ENCODE measurements at regions not wholly inside any gene's neighbourhood (a gene's known extent, or its start where the extent isn't known, plus 50 kb on each side); places are given as distances from the start of the nearest gene placed in this dataset.

DNA sequence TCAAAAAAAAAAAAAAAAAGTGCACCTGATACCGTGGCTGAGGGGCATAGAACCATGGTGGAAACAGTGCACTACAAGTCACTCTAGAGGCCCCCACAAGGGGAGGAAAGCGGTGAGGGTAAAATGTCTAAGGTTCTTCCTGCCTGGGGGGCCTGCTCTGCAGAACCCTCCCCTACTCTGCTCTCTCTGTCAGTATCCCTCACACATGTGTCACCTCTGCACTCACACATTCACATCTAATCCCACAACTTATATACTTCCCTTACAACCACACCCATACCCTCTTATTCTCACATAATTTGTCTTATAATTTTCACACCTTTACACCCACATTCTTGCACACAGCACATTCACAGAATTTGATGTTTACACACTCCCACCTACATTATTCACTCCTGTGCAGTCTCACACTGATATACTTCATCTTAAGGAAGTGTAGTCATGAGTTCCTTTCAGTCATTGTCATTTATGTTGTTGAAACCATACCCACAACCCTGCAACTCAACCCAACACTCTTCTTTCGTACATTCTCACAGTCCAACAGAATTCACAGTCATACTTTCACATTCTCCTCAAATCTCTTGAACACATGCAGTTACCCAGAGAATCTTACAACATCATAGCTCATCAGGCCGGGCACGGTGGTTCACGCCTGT lies 68.0 kb upstream of the PAX2 start:
- Histone ChIP-seq H3K36me3 (ENCODE audit: control insufficient read depth, insufficient read depth, low read length) (no peaks in the 10 kb centered on the region), H3K9me3 (ENCODE audit: control insufficient read depth, insufficient read depth, low read length) (no peaks in the 10 kb centered on the region), H3K4me3 (ENCODE audit: low read length) (no peak overlapping the region), H3K27ac (ENCODE audit: low read length) (no peak overlapping the region), H3K4me1 (ENCODE audit: control insufficient read depth, insufficient read depth, low read length) (no peaks in the 10 kb centered on the region), H3K27me3 (ENCODE audit: control insufficient read depth, insufficient read depth, low read length) (peaks cover 24% of the 10 kb centered on the region)
- ATAC-seq (peak in 2 of 3 donors; percentile 22 to 25), DNase-seq (no peak)
- Mint-ChIP-seq H3K27ac (no peak overlapping the region), H3K4me1 (peaks cover 0 to 5% of the 10 kb centered on the region in 2 donors), H3K9me3 (peaks cover 0 to 3% of the 10 kb centered on the region in 2 donors), H3K4me3 (no peak overlapping the region), H3K27me3 (ENCODE audit: low read depth in 2 of 2) (peaks cover 28 to 33% of the 10 kb centered on the region in 2 donors), H3K36me3 (no peaks in the 10 kb centered on the region)
- TF ChIP-seq, protein P1, sequence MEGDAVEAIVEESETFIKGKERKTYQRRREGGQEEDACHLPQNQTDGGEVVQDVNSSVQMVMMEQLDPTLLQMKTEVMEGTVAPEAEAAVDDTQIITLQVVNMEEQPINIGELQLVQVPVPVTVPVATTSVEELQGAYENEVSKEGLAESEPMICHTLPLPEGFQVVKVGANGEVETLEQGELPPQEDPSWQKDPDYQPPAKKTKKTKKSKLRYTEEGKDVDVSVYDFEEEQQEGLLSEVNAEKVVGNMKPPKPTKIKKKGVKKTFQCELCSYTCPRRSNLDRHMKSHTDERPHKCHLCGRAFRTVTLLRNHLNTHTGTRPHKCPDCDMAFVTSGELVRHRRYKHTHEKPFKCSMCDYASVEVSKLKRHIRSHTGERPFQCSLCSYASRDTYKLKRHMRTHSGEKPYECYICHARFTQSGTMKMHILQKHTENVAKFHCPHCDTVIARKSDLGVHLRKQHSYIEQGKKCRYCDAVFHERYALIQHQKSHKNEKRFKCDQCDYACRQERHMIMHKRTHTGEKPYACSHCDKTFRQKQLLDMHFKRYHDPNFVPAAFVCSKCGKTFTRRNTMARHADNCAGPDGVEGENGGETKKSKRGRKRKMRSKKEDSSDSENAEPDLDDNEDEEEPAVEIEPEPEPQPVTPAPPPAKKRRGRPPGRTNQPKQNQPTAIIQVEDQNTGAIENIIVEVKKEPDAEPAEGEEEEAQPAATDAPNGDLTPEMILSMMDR (IDR thresholded peaks at IDR 0.05): no peak
- intact Hi-C loops (cut with micrococcal nuclease): no loop called here
- 79% methylated on average over 6 of the region's 6 CpGs for WGBS (ENCODE audit: insufficient coverage)

DNA sequence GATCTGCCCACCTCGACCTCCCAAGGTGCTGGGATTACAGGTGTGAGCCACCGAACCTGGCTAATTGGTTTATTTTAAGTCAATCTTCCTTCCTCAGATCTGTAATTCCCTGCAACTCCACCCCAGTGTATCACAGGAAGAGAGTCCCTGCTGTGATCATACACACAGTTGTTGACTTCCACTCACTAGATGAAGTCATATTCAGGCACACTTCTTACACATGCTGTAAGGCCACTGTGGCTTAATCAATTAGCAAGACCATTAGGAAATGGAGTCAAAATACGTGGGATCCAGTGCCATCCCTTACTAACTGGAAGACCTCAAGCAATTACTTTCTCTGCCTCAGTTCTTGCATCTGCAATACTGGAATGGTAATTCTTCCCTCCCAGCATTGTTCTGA lies 66.1 kb upstream of the PAX2 start:
- peaks cover 0 to 5% of the 10 kb centered on the region in 2 donors for H3K4me1 Mint-ChIP-seq
- Histone ChIP-seq H3K4me3 (ENCODE audit: low read length) (no peak overlapping the region), H3K36me3 (ENCODE audit: control insufficient read depth, insufficient read depth, low read length) (no peaks in the 10 kb centered on the region), H3K9me3 (ENCODE audit: control insufficient read depth, insufficient read depth, low read length) (no peaks in the 10 kb centered on the region), H3K27ac (ENCODE audit: low read length) (no peak overlapping the region), H3K4me1 (ENCODE audit: control insufficient read depth, insufficient read depth, low read length) (no peaks in the 10 kb centered on the region), H3K27me3 (ENCODE audit: control insufficient read depth, insufficient read depth, low read length) (peaks cover 36% of the 10 kb centered on the region)
- WGBS (ENCODE audit: insufficient coverage): 36% methylated on average over 3 of the region's 3 CpGs
- no peaks in the 10 kb centered on the region for H3K36me3 Mint-ChIP-seq
- peaks cover 32 to 36% of the 10 kb centered on the region in 2 donors for H3K27me3 Mint-ChIP-seq (ENCODE audit: low read depth in 2 of 2)
- H3K9me3 Mint-ChIP-seq: peaks cover 0 to 3% of the 10 kb centered on the region in 2 donors
- TF ChIP-seq, protein P1 (IDR thresholded peaks at IDR 0.05): no peak
- DNase-seq (no peak), ATAC-seq (no peak)
- intact Hi-C loops (cut with micrococcal nuclease): no loop called here
- no peak overlapping the region for H3K4me3 Mint-ChIP-seq
- no peak overlapping the region for H3K27ac Mint-ChIP-seq

DNA sequence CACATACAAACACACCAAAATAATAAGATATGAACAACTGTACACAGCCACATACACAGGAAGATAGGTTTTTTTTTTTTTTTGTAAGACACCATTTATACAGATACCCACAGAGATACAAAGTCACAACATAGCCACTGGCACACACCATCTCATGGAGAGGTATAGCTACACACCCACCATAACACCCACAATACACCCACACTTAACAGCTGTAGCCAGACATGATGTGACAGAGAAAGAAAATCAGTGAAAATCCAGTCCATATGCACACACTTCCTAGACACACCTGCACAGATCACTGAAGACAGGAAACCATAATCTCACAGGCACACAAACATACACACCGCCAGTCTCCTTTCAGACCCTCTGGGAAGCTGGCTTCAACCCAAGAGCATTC lies 62.4 kb upstream of the PAX2 start:
- H3K27me3 Mint-ChIP-seq (ENCODE audit: low read depth in 2 of 2): peaks cover 66 to 68% of the 10 kb centered on the region in 2 donors
- 37% methylated on average over 1 of the region's 1 CpG for WGBS (ENCODE audit: insufficient coverage)
- H3K36me3 Mint-ChIP-seq: no peaks in the 10 kb centered on the region
- H3K9me3 ChIP-seq (ENCODE audit: control insufficient read depth, insufficient read depth, low read length): no peaks in the 10 kb centered on the region
- no peak overlapping the region for H3K27ac ChIP-seq (ENCODE audit: low read length)
- no peak overlapping the region for H3K27ac Mint-ChIP-seq
- no peaks in the 10 kb centered on the region for H3K4me1 ChIP-seq (ENCODE audit: control insufficient read depth, insufficient read depth, low read length)
- peaks cover 36% of the 10 kb centered on the region for H3K27me3 ChIP-seq (ENCODE audit: control insufficient read depth, insufficient read depth, low read length)
- no peaks in the 10 kb centered on the region for H3K9me3 Mint-ChIP-seq
- no peak overlapping the region for H3K4me3 ChIP-seq (ENCODE audit: low read length)
- no peak overlapping the region for H3K4me3 Mint-ChIP-seq
- DNase-seq: no peak
- TF ChIP-seq, protein P1 (IDR thresholded peaks at IDR 0.05): no peak
- H3K36me3 ChIP-seq (ENCODE audit: control insufficient read depth, insufficient read depth, low read length): no peaks in the 10 kb centered on the region
- no peaks in the 10 kb centered on the region for H3K4me1 Mint-ChIP-seq
- intact Hi-C loops (cut with micrococcal nuclease): no loop called here
- ATAC-seq: no peak
